ENCODE measurements at regions not wholly inside any gene's neighbourhood (a gene's known extent, or its start where the extent isn't known, plus 50 kb on each side); places are given as distances from the start of the nearest gene placed in this dataset.

GRCh38 chr5:133905424-133905823, 63.0 kb downstream of the C5orf15 start:
- no peak for DNase-seq

GRCh38 chr5:133904641-133905040, 63.8 kb downstream of the C5orf15 start:
- DNase-seq = no peak

DNA sequence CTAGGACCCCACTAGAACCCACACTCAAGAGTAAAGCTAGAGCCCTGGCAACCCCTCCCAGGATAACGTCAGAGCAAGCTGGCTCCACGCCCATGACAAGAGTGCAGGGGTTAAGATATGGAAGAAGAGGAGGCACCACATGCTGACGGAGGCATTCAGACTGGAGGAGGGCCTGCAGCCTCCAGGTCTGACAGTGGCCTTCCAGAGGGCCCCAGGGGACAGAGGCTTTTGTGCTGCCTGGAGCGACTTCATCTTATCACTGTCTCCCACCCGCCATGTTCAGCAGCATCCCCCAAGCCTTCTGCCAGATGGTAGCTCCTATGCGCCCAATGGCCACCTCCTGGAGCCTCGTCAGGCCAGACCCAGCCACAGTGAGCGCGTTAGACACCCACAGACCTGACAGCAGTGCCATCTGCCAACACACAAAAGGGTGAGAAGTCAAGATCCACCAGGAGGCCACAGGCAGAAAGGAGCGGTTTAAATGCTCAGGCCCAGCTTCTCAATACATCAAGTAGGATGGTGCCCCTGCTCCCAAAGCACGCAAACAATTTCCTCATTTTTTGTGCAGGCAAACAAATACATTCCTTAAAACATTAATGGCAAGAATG, 65.8 kb downstream of the C5orf15 start:
- no peak for DNase-seq

DNA sequence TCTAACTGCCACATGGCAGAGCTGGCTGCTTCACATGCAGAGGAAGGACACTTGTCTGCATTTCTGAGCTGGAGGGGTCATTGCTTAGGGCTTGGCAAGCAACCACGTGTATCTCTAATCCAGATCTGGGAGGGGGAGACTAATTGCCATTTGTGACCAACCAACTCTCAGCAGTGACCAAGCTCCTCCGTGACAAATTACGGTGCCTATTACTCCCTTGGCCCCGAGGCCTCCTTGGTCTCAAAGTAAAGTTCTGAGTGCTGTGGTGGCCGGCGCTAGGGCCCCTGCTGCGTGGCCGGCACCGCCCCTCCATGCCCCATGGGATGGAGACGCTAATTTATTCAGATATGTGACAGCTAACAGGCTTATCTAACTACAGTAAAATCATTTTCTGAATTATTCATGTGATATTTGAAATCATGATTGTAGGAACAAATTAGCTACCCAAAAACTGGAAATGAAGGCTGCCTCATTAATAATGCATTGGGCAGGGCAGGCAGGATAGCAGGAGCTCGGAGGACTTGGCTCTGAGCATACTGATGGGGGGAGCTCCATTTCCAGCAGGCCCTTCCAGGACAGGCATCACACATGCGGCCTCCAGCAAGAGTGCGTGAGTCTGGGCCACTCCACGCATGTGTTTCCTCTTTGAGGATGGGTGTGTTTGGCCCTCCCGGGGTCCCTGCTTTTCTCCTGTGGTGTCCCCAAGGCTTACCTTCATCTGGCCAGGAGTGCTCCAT, 67.7 kb downstream of the C5orf15 start:
- no peak for DNase-seq

- no peak for DNase-seq
These were observed 68.9 kb downstream of the C5orf15 start for GRCh38 chr5:133899506-133899905.

DNA sequence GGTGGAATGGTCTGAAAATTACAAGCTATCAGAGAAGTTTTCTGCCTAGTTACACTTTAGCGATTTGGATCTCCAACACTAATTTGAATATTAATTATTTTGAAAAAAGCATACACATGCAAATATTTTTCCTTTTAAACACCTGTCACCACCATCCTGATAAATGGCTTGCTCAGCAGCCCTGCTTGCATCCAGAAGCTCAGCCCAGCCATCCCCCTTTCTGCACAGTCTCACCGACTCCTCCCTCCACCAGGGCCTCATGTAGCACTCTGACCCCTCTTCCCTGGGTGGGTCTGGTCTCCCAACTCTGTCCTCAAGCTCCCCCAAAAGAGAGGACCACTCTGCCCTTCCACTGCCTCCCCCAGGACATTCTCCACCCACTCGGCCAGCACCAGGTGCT, 70.0 kb downstream of the C5orf15 start:
- DNase-seq = no peak

DNA sequence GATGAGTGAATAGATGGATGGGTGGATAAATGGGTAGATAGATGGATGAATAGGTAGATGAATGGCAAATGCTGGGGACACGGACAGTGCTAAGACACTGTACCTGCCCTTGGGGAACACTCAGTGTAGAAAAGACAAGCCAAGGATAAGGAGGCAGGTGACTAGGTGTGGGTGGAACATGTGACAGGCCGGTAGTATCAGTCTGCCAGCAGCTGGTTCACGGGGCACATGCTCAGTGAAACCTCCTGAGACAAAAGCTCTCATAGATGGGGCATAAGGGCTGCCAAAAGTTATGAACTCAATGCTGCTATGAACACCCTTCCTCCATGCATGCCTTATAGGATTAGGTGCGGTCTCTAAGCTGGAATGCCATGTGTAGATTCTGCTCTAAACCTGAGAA, 71.0 kb downstream of the C5orf15 start:
- no peak for DNase-seq

DNA sequence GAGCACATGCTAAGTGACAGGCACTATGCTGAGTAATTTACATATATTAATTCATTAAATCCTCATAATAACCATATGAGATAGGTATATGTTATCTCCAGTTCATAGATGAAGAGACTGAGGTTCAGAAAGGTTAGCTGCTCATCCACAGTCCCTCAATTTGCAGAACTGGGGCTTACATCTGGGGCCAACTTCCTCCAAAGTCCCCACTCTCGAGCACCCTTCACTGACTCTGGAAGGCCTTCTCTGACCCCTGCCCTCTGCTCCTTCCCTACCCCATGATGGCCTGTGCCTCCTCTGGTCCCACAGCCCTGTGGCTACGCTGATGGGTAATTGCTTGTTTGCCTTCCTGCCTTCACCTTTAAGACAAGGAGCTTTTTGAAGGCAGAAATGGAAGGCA, 71.6 kb downstream of the C5orf15 start:
- no peak for DNase-seq

DNA sequence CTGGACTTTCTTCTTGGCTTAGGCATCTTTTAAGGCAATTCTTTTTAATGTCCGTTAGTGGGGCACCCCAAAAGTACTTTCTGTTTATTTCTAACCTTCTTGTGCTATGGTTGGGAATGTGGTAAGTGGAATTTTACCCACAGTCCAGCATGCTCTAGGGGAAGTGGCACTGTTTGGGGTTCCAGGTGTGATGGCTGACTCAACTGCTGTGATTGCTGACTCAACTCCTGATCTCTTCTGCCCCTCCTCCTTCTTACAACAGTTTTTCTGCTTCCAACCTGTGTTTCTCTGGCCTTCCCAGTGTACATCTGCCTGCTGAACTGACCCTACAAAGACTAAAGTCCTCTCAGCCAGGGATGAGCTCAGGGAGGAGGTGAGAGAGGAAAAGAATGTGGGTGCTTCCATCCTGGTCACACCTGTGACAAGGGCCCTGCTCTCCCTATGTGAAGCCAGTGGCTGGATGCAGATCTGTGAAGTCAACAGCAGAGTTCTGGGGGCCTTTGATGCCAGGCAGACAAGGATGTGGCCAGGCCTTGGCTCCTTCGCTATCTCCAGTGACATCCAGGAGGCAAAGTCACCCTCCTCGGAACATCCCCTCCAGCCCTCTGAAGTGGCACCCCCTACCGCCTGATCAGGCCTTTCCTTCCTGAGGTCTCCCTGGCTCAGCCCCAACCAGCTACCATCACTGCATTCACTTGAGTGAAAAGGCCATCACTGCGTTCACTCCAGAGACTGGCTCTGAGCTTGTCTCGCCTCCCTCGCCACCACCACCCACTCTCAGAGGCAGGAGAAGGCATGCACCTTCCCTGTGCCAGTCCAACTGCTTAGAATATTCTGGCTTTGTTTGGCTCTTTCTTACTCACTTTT, 72.2 kb downstream of the C5orf15 start:
- no peak for DNase-seq

DNA sequence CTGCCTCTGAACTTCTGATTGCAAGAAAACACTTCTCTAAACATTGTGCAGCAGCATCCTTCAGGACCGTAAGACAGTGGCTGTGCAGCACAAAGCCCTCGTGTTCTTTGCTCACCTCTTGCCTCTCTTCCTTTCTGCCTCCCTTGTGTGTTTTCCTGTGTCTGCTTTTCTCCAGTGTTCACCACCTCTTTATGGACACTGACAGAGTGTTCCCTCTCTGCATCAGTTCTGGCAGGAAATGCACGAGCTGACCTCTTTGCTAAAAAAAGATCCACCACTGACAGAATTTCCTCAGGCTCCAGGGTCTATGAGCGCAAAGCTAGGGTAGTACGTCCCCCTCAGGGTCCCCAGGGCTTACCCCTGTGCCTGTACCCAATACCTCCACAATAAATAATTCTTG, 74.3 kb downstream of the C5orf15 start:
- DNase-seq = no peak

- no peak for DNase-seq
These were observed 75.7 kb downstream of the C5orf15 start for GRCh38 chr5:133892774-133893173.

DNA sequence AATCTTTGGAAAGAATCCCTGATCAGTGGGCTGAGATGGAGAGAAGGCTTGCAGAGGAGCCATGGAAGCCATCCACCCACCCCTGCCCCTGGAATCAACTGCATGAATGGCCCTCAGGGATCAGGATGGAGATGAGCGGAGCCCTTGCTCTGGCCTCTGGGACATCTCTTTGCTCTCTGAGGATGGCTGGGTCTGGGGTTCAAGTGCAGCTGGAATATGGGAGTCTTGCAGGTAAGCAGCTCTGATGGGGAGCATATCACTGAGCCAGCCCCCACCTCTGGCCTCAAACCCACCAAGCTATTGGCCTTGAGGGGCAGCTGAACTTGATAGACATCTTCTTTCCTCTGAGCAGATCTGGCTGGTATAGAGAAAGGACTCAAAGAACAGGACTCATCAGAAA, 76.1 kb downstream of the C5orf15 start:
- DNase-seq = no peak

DNA sequence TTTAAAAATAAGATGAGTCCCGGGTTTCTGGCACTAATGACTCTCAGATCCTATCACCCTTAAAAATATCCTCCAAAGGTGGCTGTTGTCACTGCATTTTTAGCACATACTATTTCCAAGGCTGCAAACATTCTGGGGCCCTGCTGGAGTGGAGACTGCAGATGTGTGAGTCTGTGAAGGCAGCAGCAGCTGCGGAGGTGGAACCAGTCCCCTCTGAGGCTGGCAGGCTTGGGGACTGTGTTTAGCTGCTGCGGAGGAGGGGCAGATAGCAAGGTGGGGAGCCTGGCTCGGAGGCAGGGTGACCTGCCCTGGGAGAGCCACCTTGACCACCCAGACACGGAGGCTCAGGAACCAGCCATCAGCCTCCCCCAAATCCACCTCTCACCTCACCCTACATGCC, 77.0 kb downstream of the C5orf15 start:
- DNase-seq = no peak

DNA sequence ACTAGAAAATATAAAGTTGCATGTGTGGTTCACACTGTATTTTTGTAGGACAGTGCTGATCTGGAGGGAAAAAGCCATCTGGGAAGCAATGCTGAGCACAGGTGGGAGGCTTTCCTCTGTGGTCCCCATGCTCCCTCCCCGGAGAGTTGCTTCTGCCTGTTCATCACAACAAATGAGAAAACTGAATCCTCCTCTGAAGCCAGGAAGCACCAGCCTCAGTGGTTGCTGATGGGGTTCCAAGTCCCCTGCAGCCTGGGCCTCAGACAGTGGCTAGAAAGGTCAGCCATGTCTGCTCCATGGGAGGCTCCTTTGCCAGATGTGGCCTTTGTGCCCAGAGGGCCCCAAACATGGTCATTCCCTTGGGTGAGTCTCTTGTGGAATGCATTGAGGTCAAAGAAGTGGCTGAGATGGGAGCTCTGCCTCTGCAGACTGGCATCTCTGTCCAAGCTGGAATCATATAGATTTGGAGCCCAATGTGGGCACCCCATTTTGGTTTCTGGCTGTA, 77.6 kb downstream of the C5orf15 start:
- no peak for DNase-seq

DNA sequence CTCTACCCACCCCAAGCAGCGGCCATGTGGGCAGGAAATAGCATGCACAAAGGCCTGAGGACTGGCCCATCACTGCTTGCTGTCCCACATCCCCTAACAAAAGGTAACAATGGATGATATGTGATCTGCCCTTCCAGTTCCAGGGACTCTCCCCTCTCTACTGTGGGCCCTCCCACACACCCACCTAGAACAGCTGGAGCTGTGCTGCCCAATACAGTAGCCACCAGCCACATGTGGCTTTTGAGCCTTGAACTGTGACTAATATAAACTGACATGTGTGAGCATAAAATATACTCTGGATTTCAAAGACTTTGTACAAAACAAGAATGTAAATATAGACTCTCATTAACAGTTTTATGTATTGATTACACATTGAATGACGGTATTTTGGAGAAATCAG, 78.1 kb downstream of the C5orf15 start:
- no peak for DNase-seq

DNA sequence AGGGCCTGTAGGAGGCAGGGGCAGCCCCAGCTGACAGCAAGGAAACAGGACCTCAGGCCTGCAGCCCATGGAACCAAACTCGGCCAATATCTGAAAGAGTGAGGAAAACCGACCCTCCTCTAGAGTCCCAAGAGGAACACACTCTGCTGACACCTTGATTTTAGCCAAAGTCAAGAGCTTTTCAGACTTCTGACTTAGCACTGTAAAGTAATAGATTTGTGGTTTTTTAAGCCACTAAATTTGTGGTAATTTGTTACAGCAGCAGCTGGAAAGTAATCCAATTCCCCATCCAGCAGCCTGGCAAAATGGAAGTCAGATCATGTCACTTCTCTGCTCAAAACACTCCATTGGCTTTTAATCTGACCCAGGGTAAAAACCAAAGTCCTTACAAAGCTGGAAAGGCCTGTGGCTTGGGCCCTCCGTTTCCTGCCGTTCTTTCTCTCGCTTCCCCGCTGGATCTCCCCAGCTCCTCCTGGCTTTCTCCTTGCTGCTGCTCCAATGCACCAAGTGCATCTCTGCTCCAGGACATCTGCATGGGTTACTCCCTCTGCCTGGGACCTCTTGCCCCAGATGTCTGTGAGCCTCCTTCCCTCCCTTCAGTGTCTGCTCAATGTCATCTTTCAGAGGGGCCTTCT, 79.0 kb downstream of the C5orf15 start:
- no peak for DNase-seq

DNA sequence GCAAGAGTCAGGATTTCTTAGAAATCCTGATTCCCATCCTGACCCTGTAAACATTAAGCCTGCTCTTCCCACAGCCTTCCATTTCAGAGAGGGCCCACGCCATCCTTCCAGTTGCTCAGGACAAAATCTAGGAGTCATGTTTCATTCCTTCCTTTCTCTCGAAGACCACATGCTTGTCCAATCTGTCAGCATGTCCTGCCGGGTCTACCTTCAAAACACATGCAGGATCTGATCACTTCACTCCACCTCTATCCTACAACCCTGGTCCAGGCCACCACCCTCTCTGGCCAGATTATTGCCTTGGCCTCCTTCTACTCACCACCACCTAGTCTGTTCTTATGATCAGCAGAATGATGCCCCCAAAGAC, 79.8 kb downstream of the C5orf15 start:
- DNase-seq = no peak

GRCh38 chr5:133885566-133885965, 82.9 kb downstream of the C5orf15 start:
- DNase-seq = no peak

GRCh38 chr5:133884569-133885311, 83.7 kb downstream of the C5orf15 start:
- no peak for DNase-seq

- DNase-seq = no peak
These were observed 84.5 kb downstream of the C5orf15 start for GRCh38 chr5:133883916-133884315.

- no peak for DNase-seq
These were observed 85.6 kb downstream of the C5orf15 start for GRCh38 chr5:133882846-133883245.

DNA sequence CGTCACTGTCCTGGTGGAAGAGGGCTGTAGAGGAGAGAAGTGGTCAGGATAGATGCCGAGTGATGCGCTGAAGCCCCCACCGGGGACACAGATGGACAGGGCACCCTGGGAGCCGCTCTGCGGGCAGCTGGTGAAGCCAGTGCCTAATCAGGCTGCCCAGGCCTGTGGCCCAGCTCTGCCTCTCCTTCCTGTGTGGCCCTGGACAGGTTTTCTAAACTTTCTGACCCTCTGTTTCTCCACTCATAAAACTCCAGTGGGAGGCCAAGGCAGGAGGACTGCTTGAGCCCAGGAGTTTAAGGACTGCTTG, 86.1 kb downstream of the C5orf15 start:
- no peak for DNase-seq

Data from CD4-positive, alpha-beta T cell treated with Interleukin-17A for 1 hour (primary cell).